ENCODE measurements at regions not wholly inside any gene's neighbourhood (a gene's known extent, or its start where the extent isn't known, plus 50 kb on each side); places are given as distances from the start of the nearest gene placed in this dataset.

DNA sequence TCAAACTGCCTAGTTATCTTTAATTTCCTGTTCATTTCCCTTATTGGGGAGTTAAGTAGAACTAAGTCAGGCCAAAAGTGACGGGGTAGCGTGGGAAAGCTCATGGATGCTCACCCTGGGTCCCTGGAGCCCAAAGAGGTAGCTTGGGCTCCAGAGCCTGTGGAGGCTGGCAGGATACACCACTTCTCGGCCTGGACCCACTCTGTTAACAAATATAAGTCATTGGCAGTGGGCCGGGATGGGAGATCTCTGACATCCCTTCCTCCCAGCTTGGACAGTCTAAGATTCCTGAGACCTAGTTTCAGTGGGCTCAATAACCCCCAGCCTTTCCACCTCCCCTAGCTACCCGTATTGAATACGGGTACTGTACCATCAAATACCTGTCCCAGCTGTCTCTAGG, 106.1 kb downstream of the EFNB1 start:
- TF ChIP-seq, protein P1, sequence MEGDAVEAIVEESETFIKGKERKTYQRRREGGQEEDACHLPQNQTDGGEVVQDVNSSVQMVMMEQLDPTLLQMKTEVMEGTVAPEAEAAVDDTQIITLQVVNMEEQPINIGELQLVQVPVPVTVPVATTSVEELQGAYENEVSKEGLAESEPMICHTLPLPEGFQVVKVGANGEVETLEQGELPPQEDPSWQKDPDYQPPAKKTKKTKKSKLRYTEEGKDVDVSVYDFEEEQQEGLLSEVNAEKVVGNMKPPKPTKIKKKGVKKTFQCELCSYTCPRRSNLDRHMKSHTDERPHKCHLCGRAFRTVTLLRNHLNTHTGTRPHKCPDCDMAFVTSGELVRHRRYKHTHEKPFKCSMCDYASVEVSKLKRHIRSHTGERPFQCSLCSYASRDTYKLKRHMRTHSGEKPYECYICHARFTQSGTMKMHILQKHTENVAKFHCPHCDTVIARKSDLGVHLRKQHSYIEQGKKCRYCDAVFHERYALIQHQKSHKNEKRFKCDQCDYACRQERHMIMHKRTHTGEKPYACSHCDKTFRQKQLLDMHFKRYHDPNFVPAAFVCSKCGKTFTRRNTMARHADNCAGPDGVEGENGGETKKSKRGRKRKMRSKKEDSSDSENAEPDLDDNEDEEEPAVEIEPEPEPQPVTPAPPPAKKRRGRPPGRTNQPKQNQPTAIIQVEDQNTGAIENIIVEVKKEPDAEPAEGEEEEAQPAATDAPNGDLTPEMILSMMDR (IDR thresholded peaks at IDR 0.05), result no peak
- no peak for TF ChIP-seq POLR2A (IDR thresholded peaks at IDR 0.05)
